HTR-8/SVneo (cell line): ENCODE measurements at regions not wholly inside any gene's neighbourhood (a gene's known extent, or its start where the extent isn't known, plus 50 kb on each side); places are given as distances from the start of the nearest gene placed in this dataset.

Experiments used
- DNase-seq: peaks from one replicate; pipeline ENCODE4 v3.0.0; 2011; ENCODE audit warnings: low spot score, mixed read lengths; ENCODE audit not compliant: insufficient read length
- FAIRE-seq: peaks from 2 replicates; lab custom pipeline; 2011; peaks lifted over from hg19 to GRCh38; lab: Jason Lieb, UNC

DNA sequence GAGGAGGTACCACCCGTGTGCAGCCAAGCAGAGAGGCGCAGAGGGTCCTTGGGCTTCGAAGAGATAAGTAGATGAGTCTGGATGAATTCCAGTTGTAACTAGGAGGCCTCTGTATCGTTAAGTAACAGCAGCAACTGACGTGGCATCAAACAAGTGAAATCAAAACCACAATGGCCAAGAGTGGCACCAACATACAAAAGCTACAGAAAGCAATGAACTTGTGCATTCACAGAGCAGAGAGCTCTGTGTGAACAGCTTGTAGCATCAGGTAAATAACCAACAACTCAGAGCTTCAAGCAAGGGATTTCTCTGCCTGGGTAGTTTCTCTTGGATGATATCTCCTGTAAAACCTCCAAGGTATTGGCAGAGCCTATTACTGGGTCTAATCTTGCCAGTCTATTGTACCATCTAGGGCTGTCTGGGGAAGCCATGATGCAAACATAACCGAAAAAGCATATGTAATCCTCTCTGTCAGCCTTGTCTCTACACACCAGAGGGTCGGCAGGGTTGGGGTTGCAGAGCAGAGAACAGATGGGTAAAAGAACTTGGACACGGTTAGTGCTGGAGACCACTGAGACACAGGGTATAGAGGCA lies 83.1 kb upstream of the USP47 start:
- FAIRE-seq (no peak), DNase-seq (no peak)

DNA sequence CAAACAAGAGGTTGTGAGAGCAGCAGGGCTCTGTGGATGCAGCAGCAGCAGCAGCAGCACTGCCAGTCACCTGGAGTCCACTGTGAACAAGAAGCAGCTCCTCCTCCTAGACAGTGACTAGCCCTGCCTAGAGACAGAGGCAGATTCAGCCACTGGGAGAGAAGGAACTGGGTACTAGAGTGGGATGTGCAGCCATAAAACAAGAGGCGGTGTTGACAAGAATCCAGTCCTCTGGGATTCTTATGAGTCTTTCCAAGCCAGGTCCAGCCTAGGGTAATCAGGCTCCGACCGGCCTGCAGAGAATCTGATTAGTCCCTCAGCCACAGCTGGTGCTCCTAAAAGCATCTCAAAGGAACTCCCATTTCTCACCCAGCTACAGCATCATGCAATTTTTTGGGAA lies 83.9 kb upstream of the USP47 start:
- FAIRE-seq (no peak), DNase-seq (no peak)

DNA sequence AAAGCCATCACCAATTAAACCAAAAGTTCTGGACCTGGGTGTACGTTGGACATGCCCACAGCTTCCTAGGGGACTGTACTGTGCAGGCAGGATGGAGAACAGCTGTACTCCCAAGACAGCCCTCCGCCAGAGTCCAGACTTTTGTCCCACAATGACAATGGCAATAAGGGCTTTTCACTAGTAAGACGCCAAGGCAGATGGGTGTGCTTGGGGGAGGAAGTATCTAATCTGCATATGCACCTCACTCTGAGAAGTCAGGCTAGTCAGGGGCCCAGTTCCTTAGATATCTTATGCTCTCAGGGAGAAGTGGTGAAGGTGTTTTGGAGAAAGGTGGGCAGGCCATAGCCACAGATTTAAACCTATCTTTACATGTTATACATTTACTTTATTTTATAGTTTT lies 85.1 kb upstream of the USP47 start:
- FAIRE-seq (no peak), DNase-seq (no peak)

DNA sequence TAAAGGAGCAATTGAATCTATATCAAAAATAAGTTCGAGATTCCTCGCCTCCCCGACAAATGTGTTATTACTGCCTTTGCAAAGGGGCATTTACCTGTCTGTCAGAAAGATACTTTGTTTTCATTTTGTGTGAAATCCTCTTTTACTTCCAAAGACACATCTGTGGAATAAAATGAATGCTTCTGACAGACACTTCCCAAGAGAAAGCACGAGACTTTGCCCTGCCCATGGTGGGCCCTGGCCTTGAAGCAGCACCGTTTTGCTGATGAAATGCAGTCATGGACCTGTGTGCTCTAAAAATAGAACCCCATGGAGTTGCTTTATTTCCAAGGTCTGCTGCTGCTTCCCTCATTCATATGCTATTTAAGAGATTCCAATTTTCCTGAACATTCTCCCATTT lies 85.9 kb upstream of the USP47 start:
- DNase-seq (no peak), FAIRE-seq (no peak)

DNA sequence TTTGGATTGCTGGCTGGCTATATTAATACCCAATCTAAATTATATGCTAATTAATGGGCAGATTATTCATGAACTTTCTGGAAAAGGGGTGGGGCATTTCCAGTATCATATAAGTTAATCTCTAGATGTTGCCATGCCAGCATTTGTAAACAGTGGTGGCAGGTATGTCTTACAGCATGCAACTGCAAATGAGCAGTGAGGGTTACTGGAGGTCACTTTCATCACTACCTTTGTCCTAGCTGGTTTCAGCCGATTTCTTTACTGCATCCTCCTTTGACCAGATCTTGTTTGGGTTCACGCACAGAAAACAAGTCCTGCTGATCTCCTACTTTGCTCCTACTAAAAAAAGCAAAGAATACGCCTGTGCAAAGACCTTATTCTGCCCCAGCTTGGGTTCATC lies 89.1 kb upstream of the USP47 start:
- no peak for FAIRE-seq

DNA sequence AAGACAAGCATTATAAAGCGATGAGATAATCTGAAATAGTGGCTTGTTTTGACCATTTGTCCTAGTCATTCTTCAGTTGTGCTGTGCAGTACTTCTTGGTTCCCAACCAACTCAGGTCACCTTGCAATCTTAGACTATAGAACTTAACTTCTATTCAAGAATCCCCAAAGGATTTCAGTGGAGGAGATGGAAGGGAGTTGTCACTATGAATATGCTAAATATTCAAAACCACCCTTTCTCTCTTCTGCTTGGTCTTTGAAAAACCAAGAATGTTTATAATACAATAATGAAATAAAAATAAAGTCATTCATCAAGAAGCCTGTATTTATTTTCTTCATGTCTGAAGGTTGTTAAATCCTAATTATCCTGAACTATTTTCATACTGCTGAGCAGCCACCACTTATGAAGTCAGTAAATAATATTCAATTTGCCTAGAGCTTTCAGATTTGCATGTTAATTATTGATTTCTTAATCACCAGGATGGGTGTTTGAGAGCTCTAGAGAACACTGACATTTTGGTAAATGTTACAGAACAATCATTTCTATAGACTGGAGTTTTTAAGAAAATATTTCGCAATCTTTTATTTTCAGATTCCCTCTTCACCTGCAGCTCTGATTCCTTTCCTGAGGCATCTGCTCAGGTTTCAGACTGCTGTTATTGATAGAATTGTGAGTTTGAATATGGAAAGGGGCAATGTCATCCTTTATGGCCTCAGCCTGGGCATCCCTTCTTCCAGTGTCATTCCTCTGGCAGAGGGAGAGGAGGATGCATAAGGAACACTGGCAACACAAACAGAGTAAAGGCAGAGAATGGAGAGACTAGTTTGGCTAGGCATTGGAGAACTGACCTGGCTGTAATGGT lies 91.5 kb upstream of the USP47 start:
- no peak for DNase-seq
- no peak for FAIRE-seq

More for the DNA sequence above, 89.1 kb upstream of the USP47 start:
- no peak for DNase-seq

DNA sequence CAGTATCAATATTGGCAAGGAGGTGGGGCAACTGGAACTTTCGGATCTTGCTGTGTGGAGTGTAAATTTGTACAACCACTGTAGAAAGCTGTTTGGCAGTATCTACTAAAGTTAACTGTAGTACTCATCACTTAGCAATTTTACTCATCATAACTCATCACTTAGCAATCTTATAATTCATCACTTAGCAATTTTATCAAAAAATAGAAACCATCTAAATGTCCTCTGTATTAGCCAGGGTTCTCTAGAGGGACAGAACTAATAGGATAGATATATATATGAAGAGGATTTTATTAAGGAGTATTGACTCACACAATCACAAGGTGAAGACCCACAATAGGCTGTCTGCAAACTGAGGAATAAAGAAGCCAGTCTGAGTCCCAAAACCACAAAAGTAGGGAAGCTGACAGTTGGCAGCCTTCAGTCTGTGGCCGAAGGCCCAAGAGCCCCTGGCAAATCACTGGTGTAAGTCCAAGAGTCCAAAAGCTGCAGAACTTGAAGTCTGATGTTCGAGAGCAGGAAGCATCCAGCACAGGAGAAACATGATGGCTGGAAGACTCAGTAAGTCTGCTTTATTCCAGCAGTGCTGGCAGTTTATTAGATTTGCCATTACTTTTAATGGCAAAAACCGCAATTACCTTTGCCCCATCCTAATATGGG lies 92.9 kb upstream of the USP47 start:
- no peak for FAIRE-seq
- DNase-seq = peak; percentile 10

DNA sequence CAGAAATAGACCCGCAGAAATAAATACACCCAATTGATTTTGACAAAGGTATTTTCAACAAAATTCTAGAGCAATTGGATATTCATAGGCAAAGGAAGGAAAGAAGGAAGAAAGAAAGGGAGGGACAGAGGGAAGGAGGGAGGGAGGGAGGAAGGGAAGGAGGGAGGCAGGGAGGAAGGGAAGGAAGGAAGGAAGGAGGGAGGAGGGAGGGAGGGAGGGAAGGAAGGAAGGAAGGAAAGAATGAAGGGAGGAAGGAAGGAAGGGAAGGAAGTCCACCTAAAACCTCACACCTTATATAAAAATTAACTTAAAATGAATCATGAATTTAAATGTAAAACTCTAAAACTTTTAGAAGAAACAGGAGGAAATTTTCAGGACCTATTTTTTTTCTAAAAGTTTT lies 94.2 kb upstream of the USP47 start:
- no peak for DNase-seq
- no peak for FAIRE-seq

DNA sequence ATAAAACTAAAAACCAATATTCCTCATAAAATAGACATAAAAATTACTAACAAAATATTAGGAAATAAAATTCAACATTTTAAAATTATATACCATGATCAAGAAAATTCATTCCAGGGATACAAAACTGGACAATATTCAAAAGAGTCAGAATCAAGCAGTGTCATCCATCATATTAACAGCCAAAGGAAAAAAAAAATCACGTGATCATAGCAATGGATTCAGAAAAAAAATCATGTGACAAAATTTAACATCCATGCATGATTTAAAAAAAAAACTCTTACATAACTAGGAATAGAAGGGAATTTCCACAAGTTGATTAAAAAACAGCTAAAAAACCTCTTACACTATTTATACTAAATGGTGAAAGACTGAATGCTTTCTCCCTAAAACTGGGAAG lies 95.3 kb upstream of the USP47 start:
- FAIRE-seq (no peak), DNase-seq (no peak)

DNA sequence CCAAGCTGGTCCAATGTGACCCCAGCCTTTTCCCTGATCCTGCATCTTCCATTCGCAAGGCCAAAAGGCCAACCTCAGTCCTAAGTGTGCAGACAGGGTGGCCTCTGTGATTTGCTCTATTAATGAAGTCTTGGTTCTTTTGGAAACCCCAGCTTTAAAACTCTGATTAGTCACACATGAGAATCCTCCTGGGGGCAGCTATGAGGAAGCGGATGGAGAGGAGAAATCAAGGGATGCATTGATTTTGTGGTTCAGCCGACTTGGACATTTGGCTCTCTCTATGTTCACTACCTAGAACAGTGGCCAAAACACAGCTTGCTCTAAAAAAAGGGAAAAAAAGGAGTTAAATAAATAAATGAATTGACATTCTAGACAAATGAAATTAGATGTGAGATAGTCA lies 98.6 kb upstream of the USP47 start:
- no peak for DNase-seq
- no peak for FAIRE-seq

DNA sequence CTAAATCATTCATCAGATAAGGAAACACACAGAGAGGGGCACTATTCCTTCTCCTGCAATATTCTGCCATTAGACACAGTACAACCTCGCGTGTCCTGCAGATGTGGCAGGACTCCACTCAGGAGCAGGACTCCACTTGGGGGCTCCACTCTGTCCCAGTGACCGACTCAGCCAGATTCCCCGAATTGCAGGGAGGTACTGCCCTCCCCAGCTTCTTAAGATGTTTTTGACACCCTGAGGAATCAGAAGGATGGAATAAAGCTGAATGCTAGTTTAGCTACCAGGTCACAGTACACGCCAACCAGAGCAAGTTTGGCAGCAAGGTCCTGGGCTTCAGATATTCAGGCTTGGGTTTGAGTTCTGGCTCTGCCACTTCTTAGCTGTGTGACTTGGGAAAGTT lies 99.3 kb upstream of the USP47 start:
- DNase-seq (no peak), FAIRE-seq (no peak)

DNA sequence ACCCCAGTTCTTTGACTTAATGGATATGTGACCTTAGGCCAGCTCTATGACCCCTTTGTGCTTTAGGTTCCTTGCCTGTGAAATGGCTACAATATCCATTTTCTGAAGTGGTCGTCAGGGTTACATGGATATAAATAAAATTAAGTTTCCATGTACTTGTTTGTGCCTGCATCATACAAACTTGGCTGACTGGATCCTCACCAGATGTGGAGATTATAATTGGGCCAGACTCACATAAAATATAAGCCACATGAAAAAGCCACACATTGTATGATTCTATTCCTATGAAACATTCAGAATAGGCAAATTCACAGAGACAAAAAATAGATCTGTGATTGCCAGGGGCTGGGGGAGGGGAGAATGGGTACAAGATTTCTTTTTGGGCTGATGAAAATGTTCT lies 100.9 kb upstream of the USP47 start:
- no peak for DNase-seq
- FAIRE-seq = no peak

DNA sequence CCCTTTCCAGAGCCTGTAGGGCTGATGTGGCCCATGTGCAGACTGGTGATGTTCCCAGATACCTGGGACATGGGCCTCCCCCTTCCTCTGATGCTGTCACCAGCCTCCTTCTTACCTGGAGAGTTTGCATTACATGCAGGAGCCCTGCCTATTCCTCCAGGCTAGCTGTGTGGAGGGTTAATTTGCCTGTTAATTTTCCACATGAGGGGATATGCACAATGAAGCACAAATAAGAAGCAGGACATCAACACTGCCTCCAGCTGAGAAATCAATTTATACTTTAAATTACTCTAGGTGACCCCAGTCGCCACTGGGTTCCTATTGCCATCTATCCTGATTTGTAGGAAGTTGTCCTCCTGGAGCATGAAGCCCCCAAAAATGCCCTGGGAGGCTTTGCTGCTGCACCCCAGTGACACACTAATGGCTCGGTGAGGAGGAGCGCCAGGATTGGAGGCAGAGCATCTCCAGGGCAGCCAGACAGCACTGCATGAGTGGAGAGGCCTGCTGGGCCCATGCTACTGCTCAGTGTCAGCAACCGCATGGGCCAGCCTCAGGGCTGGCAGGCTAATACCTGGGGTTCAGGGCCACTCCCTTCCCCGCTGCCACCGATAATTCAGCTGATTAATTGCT lies 101.6 kb upstream of the USP47 start:
- no peak for DNase-seq

DNA sequence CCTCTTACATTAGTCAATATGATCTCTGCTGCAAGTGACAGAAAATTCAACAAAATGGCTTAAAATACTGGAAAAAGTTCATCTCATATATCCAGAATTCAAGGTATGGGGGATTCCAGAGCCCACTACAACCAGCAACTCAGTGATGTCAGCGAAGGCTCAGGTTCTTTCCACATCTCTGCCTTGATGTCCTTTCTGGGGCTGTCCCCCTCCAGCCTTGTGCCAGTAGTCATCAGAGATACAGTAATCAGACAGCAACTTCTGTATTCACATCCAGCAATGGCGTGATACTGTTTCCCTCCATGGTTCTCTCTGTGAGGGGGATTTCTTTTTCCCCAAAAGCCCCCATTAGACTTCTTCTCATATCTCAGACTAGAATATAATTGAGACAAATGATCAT lies 103.4 kb upstream of the USP47 start:
- FAIRE-seq = no peak

More for the DNA sequence above, 101.6 kb upstream of the USP47 start:
- FAIRE-seq = no peak

DNA sequence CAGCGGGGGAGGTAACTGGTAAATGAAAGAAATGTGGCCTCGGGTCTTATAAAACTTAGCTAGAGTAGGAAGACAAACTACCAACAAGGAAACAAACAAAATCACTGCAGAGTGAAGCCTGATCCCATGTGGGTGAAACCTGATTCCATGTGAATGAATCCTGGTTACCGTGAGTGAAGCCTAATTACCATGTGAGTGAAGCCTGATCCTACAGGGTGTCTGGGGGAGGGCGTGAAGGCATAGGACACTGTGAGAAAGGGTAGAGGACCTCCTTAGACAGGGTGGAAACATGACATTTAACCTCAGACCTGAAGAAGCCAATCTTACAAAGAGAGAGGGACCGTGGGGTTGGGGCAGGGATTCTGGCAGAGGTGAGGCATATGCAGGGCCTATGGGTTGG lies 106.2 kb upstream of the USP47 start:
- DNase-seq = no peak
- no peak for FAIRE-seq

More for the DNA sequence above, 103.4 kb upstream of the USP47 start:
- no peak for DNase-seq

DNA sequence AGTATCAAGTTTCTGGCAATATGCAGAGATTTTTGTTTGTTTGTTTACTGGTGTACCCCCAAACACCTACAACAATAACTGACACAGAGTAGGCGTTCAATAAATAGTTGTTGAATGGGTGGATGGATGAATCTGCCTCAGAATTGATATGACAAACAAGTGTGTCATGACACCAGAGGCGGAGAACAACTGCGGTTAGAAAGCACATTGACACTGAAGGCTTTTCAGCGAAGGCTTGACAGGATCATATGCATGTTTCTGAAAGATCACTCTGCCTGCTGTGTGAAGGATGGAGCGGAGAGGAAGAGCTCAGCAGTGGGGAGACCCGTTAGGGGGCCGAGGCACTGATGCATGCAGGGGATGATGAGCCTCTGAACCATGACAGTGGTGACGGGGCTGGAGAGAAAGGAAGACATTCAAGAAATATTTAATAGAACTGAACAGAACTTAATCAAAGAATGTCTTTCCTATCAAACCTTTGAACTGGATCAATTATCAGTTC lies 108.5 kb upstream of the USP47 start:
- no peak for FAIRE-seq
- no peak for DNase-seq

DNA sequence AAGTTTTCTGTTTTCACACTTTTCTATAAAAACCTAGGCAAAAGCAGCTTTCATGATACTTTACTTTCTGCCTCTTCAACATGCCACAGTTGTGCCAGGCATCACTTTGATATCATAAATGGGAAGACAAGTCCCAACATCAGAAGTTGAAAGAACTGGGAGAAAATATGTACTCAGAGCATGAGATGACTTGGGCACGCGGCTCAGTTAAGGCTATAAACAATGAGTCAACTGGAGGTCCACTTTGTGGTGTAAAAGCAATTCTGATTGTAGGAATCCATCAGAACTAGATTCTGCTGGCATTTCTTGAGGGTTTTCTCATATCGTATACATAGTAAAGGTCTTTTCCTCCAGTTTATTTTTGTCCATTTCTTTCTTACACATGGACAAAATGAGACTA lies 109.7 kb upstream of the USP47 start:
- no peak for DNase-seq

DNA sequence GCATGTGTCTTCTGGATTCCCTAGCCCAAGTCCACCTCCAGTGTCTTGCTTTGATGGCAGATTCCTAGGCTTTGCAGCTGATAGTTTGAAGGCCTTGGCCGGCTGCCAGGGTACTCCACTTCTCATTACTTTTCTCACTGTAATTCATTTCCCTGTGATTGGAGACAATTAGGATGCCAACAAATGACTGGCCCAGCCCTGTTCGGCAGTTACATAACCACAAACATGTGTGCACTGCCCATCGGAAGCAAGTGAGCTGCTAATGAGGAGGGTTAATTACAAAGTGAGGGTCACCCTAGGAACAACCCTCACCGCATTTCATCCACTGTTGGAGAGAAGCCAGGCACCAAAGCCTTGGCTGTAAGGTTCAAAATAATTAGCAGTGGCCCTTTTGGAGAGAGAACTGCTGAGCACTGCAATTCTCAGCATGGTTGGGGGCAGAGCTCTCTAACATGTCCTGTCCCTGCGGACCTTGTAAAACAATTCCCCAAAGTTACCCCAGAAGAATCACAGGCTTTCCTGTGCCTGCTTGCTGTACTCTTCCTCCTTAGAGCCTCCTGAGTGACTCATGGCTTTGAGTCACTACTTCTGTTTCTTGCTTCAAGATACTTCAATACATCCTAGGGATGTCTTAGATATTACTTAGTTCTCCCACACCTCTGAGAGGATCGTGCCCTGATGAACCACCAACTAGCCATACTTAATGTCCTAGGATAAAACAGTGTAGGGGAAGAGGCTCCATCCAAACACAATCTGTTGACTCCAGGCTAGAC lies 109.7 kb upstream of the GALNT18 start:
- DNase-seq = peak; percentile 5
- no peak for FAIRE-seq

More for the DNA sequence above, 109.7 kb upstream of the USP47 start:
- FAIRE-seq = no peak

DNA sequence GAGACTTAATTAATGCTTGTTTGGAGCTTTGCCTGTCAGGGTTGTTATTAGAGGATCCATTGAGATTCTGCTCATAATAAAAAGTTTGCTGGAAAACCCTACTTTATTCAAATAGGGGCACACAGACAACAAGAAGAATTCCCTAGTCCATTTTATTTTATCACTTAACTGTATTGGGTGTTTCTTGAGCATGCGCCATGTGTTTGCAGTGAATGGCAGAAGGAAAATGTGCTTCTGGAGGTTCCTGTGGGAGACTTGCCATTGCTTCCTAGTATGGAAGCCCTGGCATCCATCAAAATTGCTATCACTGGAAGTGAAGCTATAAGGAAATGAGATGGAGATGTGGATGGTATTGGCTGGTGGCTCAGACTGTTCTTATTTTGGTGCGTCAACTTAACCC lies 106.6 kb upstream of the GALNT18 start:
- DNase-seq = no peak
- no peak for FAIRE-seq

DNA sequence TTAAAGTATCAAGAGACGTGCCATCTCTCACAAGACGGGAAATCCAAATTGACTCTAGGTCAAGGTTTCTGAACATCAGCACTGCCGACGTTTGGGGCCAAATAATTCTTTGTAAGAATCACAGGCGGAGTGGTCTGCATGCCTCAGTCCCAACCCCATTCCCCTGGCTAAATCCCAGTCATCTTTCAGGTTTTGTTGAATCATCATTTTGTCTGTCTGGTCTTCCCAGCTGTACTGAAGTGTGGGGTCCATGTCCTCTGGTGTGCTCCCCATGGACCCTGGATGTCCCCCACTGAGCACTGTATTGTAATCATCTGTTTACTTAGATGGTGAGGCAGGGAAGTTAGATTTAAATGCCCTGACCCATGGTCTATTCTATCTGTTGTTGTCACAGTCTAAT lies 103.6 kb upstream of the GALNT18 start:
- DNase-seq = no peak
- no peak for FAIRE-seq
